Adrenal gland (tissue), 9 donors: ENCODE measurements at regions not wholly inside any gene's neighbourhood (a gene's known extent, or its start where the extent isn't known, plus 50 kb on each side); places are given as distances from the start of the nearest gene placed in this dataset.

Source experiments
- DNase-seq, 7 donors: peaks; one replicate each; pipeline ENCODE4 v3.0.0-alpha.2; 2019 to 2020
- H3K27ac ChIP-seq, 5 donors: fragments of 200-600 bp; sonication (generic) in 4 of 5; 1 replicate in 3 of 5; 2 replicates in 2 of 5; pipeline versions ENCODE4 v1.5.1 to v1.8.0; 2016 to 2020; ENCODE audit warnings: mild to moderate bottlenecking in 1 of 5
- H3K27me3 ChIP-seq: fragments of 200-600 bp; 2 replicates; pipeline ENCODE4 v1.8.0; 2021
- H3K36me3 ChIP-seq, 2 donors: fragments of 200-600 bp; replicated peaks in 1 of 2; 1 replicate in 1 of 2; 2 replicates in 1 of 2; pipeline versions ENCODE4 v1.5.1 to v1.8.0; 2018 to 2022
- H3K4me1 ChIP-seq, 2 donors: fragments of 200-600 bp; replicated peaks in 1 of 2; 1 replicate in 1 of 2; 2 replicates in 1 of 2; pipeline versions ENCODE4 v1.5.1 to v1.8.0; 2018 to 2021
- H3K4me3 ChIP-seq, 4 donors: fragments of 200-600 bp; sonication (generic) in 3 of 4; one replicate each; pipeline ENCODE4 v1.5.1; 2016 to 2018
- H3K9me3 ChIP-seq, 3 donors: fragments of 200-600 bp; sonication (generic) in 1 of 3; replicated peaks in 1 of 3; 1 replicate in 2 of 3; 2 replicates in 1 of 3; pipeline versions ENCODE4 v1.5.1 to v1.8.0; 2016 to 2021
- CTCF ChIP-seq, 6 experiments: fragments of 450-650 bp in 4 of 6; fragments of 200-600 bp in 2 of 6; sonication (generic) in 1 of 6; IDR thresholded peaks; 1 replicate in 5 of 6; 2 replicates in 1 of 6; pipeline versions ENCODE4 v1.5.1 to v1.8.0; 2016 to 2021; ENCODE audit warnings: antibody characterized with exemption in 6 of 6, mild to moderate bottlenecking in 2 of 6, moderate library complexity in 1 of 6
- POLR2A ChIP-seq, 2 donors: fragments of 450-650 bp; IDR thresholded peaks; one replicate each; pipeline ENCODE4 v1.6.1; 2017; ENCODE audit warnings: antibody characterized with exemption in 2 of 2, mild to moderate bottlenecking in 2 of 2, moderate library complexity in 1 of 2
- WGBS, 4 donors: extraction: QIAGEN DNeasy Blood & Tissue Kit in 2 of 4; methylation state at CpG; one replicate each; pipeline versions ENCODE4 v1.1.5 to v1.1.7; 2013 to 2017; 5-methylcytosine and 5-hydroxymethylcytosine counted together
- intact Hi-C, 2 donors: fragments of 100-400 bp; cut with DNase I; formaldehyde crosslinking; loops; one replicate each; pipeline versions ENCODE4 v1.14.1 to v1.15.0; 2022 to 2023
- donor health status: healthy with polysubstance abuse.
- donor health status: Bipolar disorder and iron deficiency.
- donor health status: DM: yes; HTN: yes; CAD: no.
- donor health status: DM: no; HTN: no; CAD: no.
- donor health status: DM: no; HTN: no; CAD: no.

GRCh38 chr4:58127680-58128079, 1017.5 kb upstream of the IGFBP7 start:
- intact Hi-C loops, result no loop called here
- Histone ChIP-seq H3K9me3 (no peaks in the 10 kb centered on the region), H3K36me3 (no peaks in the 10 kb centered on the region), H3K27me3 (no peaks in the 10 kb centered on the region), H3K4me3 (no peak overlapping the region), H3K27ac (no peak overlapping the region), H3K4me1 (no peaks in the 10 kb centered on the region)
- TF ChIP-seq CTCF (IDR thresholded peaks at IDR 0.05) (no peak), POLR2A (IDR thresholded peaks at IDR 0.05) (no peak)
- DNase-seq, result no peak
- WGBS, 4 donors, result 75 to 93% (median 82%) methylated on average over 1 of the region's 1 CpG

- no peaks in the 10 kb centered on the region for H3K36me3 ChIP-seq
- no peak overlapping the region for H3K4me3 ChIP-seq
- H3K27ac ChIP-seq, result no peak overlapping the region
- intact Hi-C loops, result no loop called here
- H3K9me3 ChIP-seq, result no peaks in the 10 kb centered on the region
- 77 to 90% (median 85%) methylated on average over 3 of the region's 3 CpGs for WGBS, 4 donors
- TF ChIP-seq POLR2A (IDR thresholded peaks at IDR 0.05), result no peak
- no peak for TF ChIP-seq CTCF (IDR thresholded peaks at IDR 0.05)
- no peaks in the 10 kb centered on the region for H3K4me1 ChIP-seq
- H3K27me3 ChIP-seq, result no peaks in the 10 kb centered on the region
- no peak for DNase-seq
These were observed 1009.1 kb upstream of the IGFBP7 start for GRCh38 chr4:58119298-58119697.

- intact Hi-C loops, result no loop called here
- Histone ChIP-seq H3K36me3 (no peaks in the 10 kb centered on the region), H3K27ac (no peak overlapping the region), H3K4me1 (no peaks in the 10 kb centered on the region), H3K9me3 (no peaks in the 10 kb centered on the region), H3K4me3 (no peak overlapping the region), H3K27me3 (no peaks in the 10 kb centered on the region)
- DNase-seq, result no peak
- no peak for TF ChIP-seq POLR2A (IDR thresholded peaks at IDR 0.05)
- no peak for TF ChIP-seq CTCF (IDR thresholded peaks at IDR 0.05)
- 57 to 75% (median 66%) methylated on average over 2 of the region's 2 CpGs for WGBS, 4 donors
These were observed 1002.9 kb upstream of the IGFBP7 start for GRCh38 chr4:58113126-58113525.

- TF ChIP-seq CTCF (IDR thresholded peaks at IDR 0.05) (no peak), POLR2A (IDR thresholded peaks at IDR 0.05) (no peak)
- 31 to 51% (median 43%) methylated on average over 2 of the region's 2 CpGs for WGBS, 4 donors
- Histone ChIP-seq H3K4me1 (no peaks in the 10 kb centered on the region), H3K27ac (no peak overlapping the region), H3K27me3 (no peaks in the 10 kb centered on the region), H3K4me3 (no peak overlapping the region), H3K9me3 (no peaks in the 10 kb centered on the region), H3K36me3 (no peaks in the 10 kb centered on the region)
- no peak for DNase-seq
- intact Hi-C loops, result no loop called here
These were observed 1001.6 kb upstream of the IGFBP7 start for GRCh38 chr4:58111818-58112217.
